Esophagus muscularis mucosa (tissue), 4 donors: ENCODE measurements at regions not wholly inside any gene's neighbourhood (a gene's known extent, or its start where the extent isn't known, plus 50 kb on each side); places are given as distances from the start of the nearest gene placed in this dataset.

Experiments used
- DNase-seq: peaks from one replicate; pipeline ENCODE4 v3.0.0-alpha.2; 2017; ENCODE audit errors: extremely low spot score
- H3K27ac ChIP-seq, 4 donors: fragments of 200-600 bp; sonication (generic); replicated peaks in 1 of 4; 1 replicate in 3 of 4; 2 replicates in 1 of 4; pipeline ENCODE4 v1.5.1; 2016 to 2019; ENCODE audit warnings: mild to moderate bottlenecking in 1 of 4
- H3K27me3 ChIP-seq, 4 donors: fragments of 200-600 bp; sonication (generic); one replicate each; pipeline versions ENCODE4 v1.5.1 to v1.6.0; 2016 to 2019
- H3K36me3 ChIP-seq, 4 donors: fragments of 200-600 bp; sonication (generic); one replicate each; pipeline ENCODE4 v1.5.1; 2016 to 2019
- H3K4me1 ChIP-seq, 4 donors: fragments of 200-600 bp; sonication (generic); one replicate each; pipeline ENCODE4 v1.5.1; 2016 to 2019
- H3K4me3 ChIP-seq, 4 donors: fragments of 200-600 bp; sonication (generic); 1 replicate in 2 of 4; 2 replicates in 2 of 4; pipeline ENCODE4 v1.5.1; 2016 to 2019; ENCODE audit warnings: mild to moderate bottlenecking in 4 of 4, moderate library complexity in 1 of 4
- H3K9me3 ChIP-seq, 4 donors: fragments of 200-600 bp; sonication (generic); 1 replicate in 3 of 4; 2 replicates in 1 of 4; pipeline ENCODE4 v1.5.1; 2016 to 2019
- CTCF ChIP-seq, 3 experiments: fragments of 200-600 bp in 2 of 3; fragments of 450-650 bp in 1 of 3; sonication (generic) in 2 of 3; IDR thresholded peaks; one replicate each; pipeline ENCODE4 v1.5.1; 2017 to 2019; ENCODE audit warnings: antibody characterized with exemption in 3 of 3, mild to moderate bottlenecking in 2 of 3, moderate library complexity in 1 of 3
- EP300 ChIP-seq: sonication (generic); formaldehyde crosslinking; IDR thresholded peaks from one replicate; pipeline ENCODE4 v1.6.1; 2017; ENCODE audit warnings: antibody characterized with exemption
- POLR2A ChIP-seq: fragments of 450-650 bp; IDR thresholded peaks from one replicate; pipeline ENCODE4 v1.6.1; 2017; ENCODE audit warnings: antibody characterized with exemption, moderate library complexity, mild to moderate bottlenecking, low read depth
- POLR2AphosphoS5 ChIP-seq, 2 donors: sonication (generic); formaldehyde crosslinking; IDR thresholded peaks; one replicate each; pipeline ENCODE4 v1.6.1; 2017; ENCODE audit warnings: antibody characterized with exemption in 2 of 2
- WGBS: methylation state at CpG from one replicate; pipeline ENCODE4 v1.1.5; 2018; 5-methylcytosine and 5-hydroxymethylcytosine counted together
- intact Hi-C: fragments of 100-400 bp; cut with DNase I; formaldehyde crosslinking; loops from one replicate; pipeline ENCODE4 v1.15.1; 2023

- TF ChIP-seq POLR2A (no peak), CTCF (IDR thresholded peaks at IDR 0.05) (no peak), POLR2AphosphoS5 (IDR thresholded peaks at IDR 0.05) (no peak), EP300 (no peak)
- 90% methylated on average over 3 of the region's 3 CpGs for WGBS
- intact Hi-C loops: no loop called here
Observed at GRCh38 chr7:33762911-33763306, 142.4 kb upstream of the BMPER start.

GRCh38 chr7:33764752-33765451 is 140.4 kb upstream of the BMPER start:
- H3K36me3 ChIP-seq: no peaks in the 10 kb centered on the region
- H3K27ac ChIP-seq: no peak overlapping the region
- 48% methylated on average over 7 of the region's 7 CpGs for WGBS
- intact Hi-C loops: no loop called here
- H3K4me3 ChIP-seq: no peak overlapping the region
- TF ChIP-seq POLR2AphosphoS5 (IDR thresholded peaks at IDR 0.05): no peak
- no peak for TF ChIP-seq POLR2A
- no peak for TF ChIP-seq CTCF (IDR thresholded peaks at IDR 0.05)
- TF ChIP-seq EP300: no peak
- DNase-seq: no peak
- peaks cover 0 to 6% (median 3%) of the 10 kb centered on the region in 4 donors for H3K4me1 ChIP-seq
- H3K9me3 ChIP-seq: no peaks in the 10 kb centered on the region
- no peaks in the 10 kb centered on the region for H3K27me3 ChIP-seq

More at GRCh38 chr7:33762911-33763306, 142.4 kb upstream of the BMPER start:
- DNase-seq: no peak
- peaks cover 0 to 6% (median 3%) of the 10 kb centered on the region in 4 donors for H3K4me1 ChIP-seq
- no peaks in the 10 kb centered on the region for H3K36me3 ChIP-seq
- H3K27me3 ChIP-seq: no peaks in the 10 kb centered on the region
- no peaks in the 10 kb centered on the region for H3K9me3 ChIP-seq
- no peak overlapping the region for H3K4me3 ChIP-seq
- no peak overlapping the region for H3K27ac ChIP-seq

GRCh38 chr7:33766405-33766804 is 138.9 kb upstream of the BMPER start:
- TF ChIP-seq CTCF (IDR thresholded peaks at IDR 0.05) (no peak), POLR2A (no peak), EP300 (no peak), POLR2AphosphoS5 (IDR thresholded peaks at IDR 0.05) (no peak)
- Histone ChIP-seq H3K4me3 (no peak overlapping the region), H3K36me3 (no peaks in the 10 kb centered on the region), H3K27me3 (no peaks in the 10 kb centered on the region), H3K4me1 (peaks cover 0 to 6% (median 3%) of the 10 kb centered on the region in 4 donors), H3K27ac (no peak overlapping the region), H3K9me3 (no peaks in the 10 kb centered on the region)
- WGBS: 51% methylated on average over 1 of the region's 1 CpG
- intact Hi-C loops: no loop called here
- DNase-seq: no peak

- Histone ChIP-seq H3K9me3 (no peaks in the 10 kb centered on the region), H3K4me1 (peaks cover 0 to 6% (median 2%) of the 10 kb centered on the region in 4 donors), H3K36me3 (no peaks in the 10 kb centered on the region), H3K4me3 (no peak overlapping the region), H3K27me3 (no peaks in the 10 kb centered on the region), H3K27ac (no peak overlapping the region)
- intact Hi-C loops: no loop called here
- DNase-seq: no peak
- TF ChIP-seq CTCF (IDR thresholded peaks at IDR 0.05) (no peak), POLR2A (no peak), EP300 (no peak), POLR2AphosphoS5 (IDR thresholded peaks at IDR 0.05) (no peak)
- 83% methylated on average over 1 of the region's 1 CpG for WGBS
Observed at GRCh38 chr7:33769930-33770329, 135.4 kb upstream of the BMPER start.

GRCh38 chr7:33770576-33770975 is 134.8 kb upstream of the BMPER start:
- DNase-seq: no peak
- peaks cover 0 to 5% (median 2%) of the 10 kb centered on the region in 4 donors for H3K4me1 ChIP-seq
- H3K27ac ChIP-seq: no peak overlapping the region
- intact Hi-C loops: no loop called here
- H3K4me3 ChIP-seq: no peak overlapping the region
- WGBS: 90% methylated on average over 4 of the region's 4 CpGs
- H3K27me3 ChIP-seq: no peaks in the 10 kb centered on the region
- H3K9me3 ChIP-seq: no peaks in the 10 kb centered on the region
- no peaks in the 10 kb centered on the region for H3K36me3 ChIP-seq
- TF ChIP-seq CTCF (IDR thresholded peaks at IDR 0.05) (no peak), EP300 (no peak), POLR2AphosphoS5 (IDR thresholded peaks at IDR 0.05) (no peak), POLR2A (no peak)
